HCT116 (cell line): ENCODE measurements at regions not wholly inside any gene's neighbourhood (a gene's known extent, or its start where the extent isn't known, plus 50 kb on each side); places are given as distances from the start of the nearest gene placed in this dataset.

ENCODE experiments used
- ATAC-seq: fragments of 200-7000 bp; cut with Tn5 transposase; 2 replicates; pipeline ENCODE4 v1.9.1; 2020; ENCODE audit warnings: mild to moderate bottlenecking, moderate library complexity
- BruUV-seq: library from RNA; stranded (reverse); fragments of 400-500 nt; replicated peaks from 2 replicates; lab custom pipeline; 2021; lab: Mats Ljungman, UMichigan
- CTCF ChIA-PET: fragments of 300-600 bp; sonication (Branson Sonifier 250); formaldehyde crosslinking; loops from one replicate; lab custom pipeline; 2021; ENCODE audit warnings: antibody characterized with exemption; lab: Charles Lee
- POLR2A ChIA-PET: fragments of 300-600, 350-600 bp; sonication (Branson Sonifier 250); formaldehyde crosslinking; loops from one replicate; lab custom pipeline; 2021; ENCODE audit warnings: antibody characterized with exemption; lab: Charles Lee
- RAD21 ChIA-PET, 2 experiments: fragments of 300-600 bp; sonication (Branson Sonifier 250); formaldehyde crosslinking; loops; one replicate each; lab custom pipeline; 2023; ENCODE audit warnings: low total read pairs in 2 of 2; ENCODE audit not compliant: uncharacterized antibody in 2 of 2, unreplicated experiment in 2 of 2, low non-redundant PET in 1 of 2; lab: Charles Lee
- DNase-seq: peaks from one replicate; pipeline ENCODE4 v3.0.0-alpha.2; 2010; ENCODE audit warnings: low read depth, low spot score
- H2AFZ ChIP-seq: fragments of 200-600 bp; shearing (Covaris generic), sonication (generic); 2 replicates; pipeline ENCODE4 v1.6.1; 2017; ENCODE audit warnings: low read depth, mixed run types, mixed read lengths, antibody characterized with exemption, low read length; ENCODE audit not compliant: poor library complexity, severe bottlenecking
- H3K27ac ChIP-seq: 2 replicates; pipeline ENCODE4 v1.5.1; 2012; ENCODE audit warnings: low read depth, low read length
- H3K27me3 ChIP-seq: fragments of 200-600 bp; sonication (generic); 2 replicates; pipeline ENCODE4 v1.6.1; 2016; ENCODE audit warnings: mixed run types, low read length, mixed read lengths; ENCODE audit not compliant: insufficient read depth
- H3K36me3 ChIP-seq, 2 experiments: fragments of 200-500 bp in 1 of 2; fragments of 200-600 bp in 1 of 2; sonication (Bioruptor generic) in 1 of 2; sonication (generic) in 1 of 2; 2 replicates each; pipeline versions ENCODE4 v1.5.1 to v1.6.1; 2014 to 2016; ENCODE audit warnings: low read length in 2 of 2, inconsistent platforms in 1 of 2, mixed read lengths in 1 of 2, mixed run types in 1 of 2; ENCODE audit not compliant: insufficient read depth in 2 of 2, control insufficient read depth in 1 of 2
- H3K4me1 ChIP-seq, 2 experiments: fragments of 200-600 bp in 1 of 2; sonication (generic) in 1 of 2; 2 replicates each; pipeline versions ENCODE4 v1.5.1 to v1.6.1; 2012 to 2017; ENCODE audit warnings: low read length in 2 of 2, inconsistent platforms in 1 of 2, mild to moderate bottlenecking in 1 of 2, mixed read lengths in 1 of 2, mixed run types in 1 of 2, moderate library complexity in 1 of 2; ENCODE audit not compliant: insufficient read depth in 2 of 2, control insufficient read depth in 1 of 2
- H3K4me2 ChIP-seq: fragments of 200-600 bp; sonication (generic); 2 replicates; pipeline ENCODE4 v1.6.1; 2017; ENCODE audit warnings: mixed run types, low read length, mixed read lengths
- H3K4me3 ChIP-seq, 2 experiments: fragments of 200-600 bp in 1 of 2; sonication (generic) in 1 of 2; replicated peaks in 1 of 2; 2 replicates each; pipeline ENCODE4 v1.5.1; 2011 to 2016; ENCODE audit warnings: low read length in 2 of 2, control low read depth in 1 of 2, low read depth in 1 of 2, mild to moderate bottlenecking in 1 of 2, mixed read lengths in 1 of 2, mixed run types in 1 of 2
- H3K79me2 ChIP-seq: fragments of 200-600 bp; sonication (generic); 2 replicates; pipeline ENCODE4 v1.6.1; 2017; ENCODE audit warnings: mild to moderate bottlenecking, mixed run types, low read length, moderate library complexity, mixed read lengths; ENCODE audit not compliant: insufficient read depth
- H3K9ac ChIP-seq: fragments of 200-600 bp; sonication (generic); 2 replicates; pipeline ENCODE4 v1.6.1; 2016; ENCODE audit warnings: low read length, mixed read lengths
- H3K9me2 ChIP-seq: fragments of 200-600 bp; sonication (generic), shearing (Covaris generic); 2 replicates; pipeline ENCODE4 v1.6.1; 2017; ENCODE audit warnings: mixed run types, mild to moderate bottlenecking, moderate library complexity; ENCODE audit not compliant: insufficient read depth
- H3K9me3 ChIP-seq, 2 experiments: fragments of 200-500 bp in 1 of 2; fragments of 200-600 bp in 1 of 2; sonication (Bioruptor generic) in 1 of 2; sonication (generic) in 1 of 2; 2 replicates each; pipeline ENCODE4 v1.6.1; 2014 to 2017; ENCODE audit warnings: low read length in 2 of 2, mixed read lengths in 2 of 2, inconsistent platforms in 1 of 2, low read depth in 1 of 2, mild to moderate bottlenecking in 1 of 2, mixed run types in 1 of 2, moderate library complexity in 1 of 2; ENCODE audit not compliant: control insufficient read depth in 1 of 2, insufficient read depth in 1 of 2
- H4K20me1 ChIP-seq: fragments of 200-600 bp; sonication (generic), shearing (Covaris generic); 2 replicates; pipeline ENCODE4 v1.6.1; 2017; ENCODE audit warnings: mixed run types, mild to moderate bottlenecking, moderate library complexity; ENCODE audit not compliant: insufficient read depth
- EZH2 ChIP-seq: fragments of 200-600 bp; sonication (generic); IDR thresholded peaks from 2 replicates; pipeline ENCODE4 v1.6.1; 2017; ENCODE audit warnings: antibody characterized with exemption, mixed run types
- POLR2AphosphoS5 ChIP-seq: IDR thresholded peaks from 2 replicates; pipeline ENCODE4 v1.6.1; 2011; ENCODE audit warnings: mild to moderate bottlenecking, low read depth, low read length, moderate library complexity
- RAD21 ChIP-seq: IDR thresholded peaks from 2 replicates; pipeline ENCODE4 v1.6.1; 2012; ENCODE audit warnings: low read depth, mild to moderate bottlenecking
- YY1 ChIP-seq: IDR thresholded peaks from 2 replicates; pipeline ENCODE4 v1.6.1; 2011; ENCODE audit warnings: low read length, low read depth, moderate library complexity, mild to moderate bottlenecking; ENCODE audit not compliant: insufficient replicate concordance; ENCODE audit errors: extremely low read depth
- ZNF274 ChIP-seq: fragments of 200-500 bp; sonication (Bioruptor generic); IDR thresholded peaks from 2 replicates; pipeline ENCODE4 v1.6.1; 2014; ENCODE audit warnings: mild to moderate bottlenecking, low read depth, low read length, inconsistent platforms
- intact Hi-C: fragments of 100-400 bp; cut with micrococcal nuclease; formaldehyde crosslinking; loops from 2 replicates; pipeline ENCODE4 v1.10.0; 2022
- TF ChIP-seq, protein P1 (sequence below), 3 experiments: fragments of 200-600 bp in 1 of 3; sonication (generic) in 1 of 3; IDR thresholded peaks in 2 of 3; conservative IDR thresholded peaks in 1 of 3; 2 replicates each; pipeline ENCODE4 v1.5.1; 2012 to 2017; ENCODE audit warnings: low read depth in 2 of 3, low read length in 2 of 3, antibody characterized with exemption in 1 of 3, borderline replicate concordance in 1 of 3, control low read depth in 1 of 3, mild to moderate bottlenecking in 1 of 3, mixed read lengths in 1 of 3, mixed run types in 1 of 3, moderate library complexity in 1 of 3; ENCODE audit not compliant: insufficient read depth in 1 of 3
- TF ChIP-seq, protein P2 (sequence below): IDR thresholded peaks from 2 replicates; pipeline ENCODE4 v1.6.1; 2011; ENCODE audit warnings: mild to moderate bottlenecking, low read length, moderate library complexity; ENCODE audit not compliant: insufficient replicate concordance; ENCODE audit errors: extremely low read depth

DNA sequence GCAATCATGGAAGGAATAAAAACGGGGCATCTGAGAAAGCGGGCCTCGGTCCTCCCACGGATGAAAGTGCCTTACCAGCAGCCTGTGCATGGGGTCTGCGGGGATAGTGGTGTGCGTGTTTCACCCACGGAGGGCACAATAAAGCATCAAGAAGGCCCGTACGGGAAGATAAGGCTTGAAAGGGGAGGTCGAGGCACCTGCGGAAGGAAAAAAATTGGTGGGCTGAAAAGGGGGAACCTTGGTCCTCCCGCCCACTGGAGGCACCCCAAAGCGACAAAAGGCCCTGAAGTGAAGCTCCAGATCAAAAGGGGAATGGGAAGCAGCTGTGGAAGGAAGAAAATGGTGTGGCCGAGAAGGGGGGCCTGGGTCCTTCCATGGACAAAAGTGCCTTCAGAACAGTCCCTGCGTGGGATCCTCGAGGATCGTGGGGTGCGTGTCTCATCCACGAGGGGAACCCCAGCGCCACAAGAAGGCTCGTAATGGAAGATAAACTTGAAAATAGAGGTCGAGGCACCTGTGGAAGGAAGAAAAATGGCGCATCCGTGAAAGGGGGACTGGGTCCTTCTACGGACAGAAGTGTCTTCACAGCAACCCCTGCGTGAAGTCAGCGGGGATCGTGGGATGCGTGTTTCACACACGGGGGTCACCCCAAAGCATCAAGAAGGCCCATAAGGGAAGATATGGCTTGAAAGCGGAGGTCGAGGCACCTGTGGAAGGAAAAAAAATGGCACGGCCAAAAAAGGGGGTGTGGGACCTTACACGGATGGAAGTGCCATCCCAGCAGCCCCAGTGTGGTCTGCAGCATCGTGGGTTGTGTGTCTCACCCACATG is 276.9 kb downstream of the ALG10 start:
- no peaks in the 10 kb centered on the region for H3K36me3 ChIP-seq
- no peak overlapping the region for H3K4me2 ChIP-seq
- H3K4me3 ChIP-seq: no peak overlapping the region
- no peak overlapping the region for H3K9ac ChIP-seq
- H3K27me3 ChIP-seq: no peaks in the 10 kb centered on the region
- no peaks in the 10 kb centered on the region for H3K9me3 ChIP-seq
- BruUV-seq: no TSS peak
- H3K79me2 ChIP-seq: no peaks in the 10 kb centered on the region
- intact Hi-C loops: no loop called here
- H3K9me2 ChIP-seq: no peaks in the 10 kb centered on the region
- DNase-seq (no peak), ATAC-seq (no peak)
- H3K27ac ChIP-seq: no peak overlapping the region
- no peaks in the 10 kb centered on the region for H3K4me1 ChIP-seq
- POLR2A ChIA-PET: no interaction called here
- no peak for TF ChIP-seq EZH2
- TF ChIP-seq, protein P1, sequence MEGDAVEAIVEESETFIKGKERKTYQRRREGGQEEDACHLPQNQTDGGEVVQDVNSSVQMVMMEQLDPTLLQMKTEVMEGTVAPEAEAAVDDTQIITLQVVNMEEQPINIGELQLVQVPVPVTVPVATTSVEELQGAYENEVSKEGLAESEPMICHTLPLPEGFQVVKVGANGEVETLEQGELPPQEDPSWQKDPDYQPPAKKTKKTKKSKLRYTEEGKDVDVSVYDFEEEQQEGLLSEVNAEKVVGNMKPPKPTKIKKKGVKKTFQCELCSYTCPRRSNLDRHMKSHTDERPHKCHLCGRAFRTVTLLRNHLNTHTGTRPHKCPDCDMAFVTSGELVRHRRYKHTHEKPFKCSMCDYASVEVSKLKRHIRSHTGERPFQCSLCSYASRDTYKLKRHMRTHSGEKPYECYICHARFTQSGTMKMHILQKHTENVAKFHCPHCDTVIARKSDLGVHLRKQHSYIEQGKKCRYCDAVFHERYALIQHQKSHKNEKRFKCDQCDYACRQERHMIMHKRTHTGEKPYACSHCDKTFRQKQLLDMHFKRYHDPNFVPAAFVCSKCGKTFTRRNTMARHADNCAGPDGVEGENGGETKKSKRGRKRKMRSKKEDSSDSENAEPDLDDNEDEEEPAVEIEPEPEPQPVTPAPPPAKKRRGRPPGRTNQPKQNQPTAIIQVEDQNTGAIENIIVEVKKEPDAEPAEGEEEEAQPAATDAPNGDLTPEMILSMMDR (IDR thresholded peaks at IDR 0.05 in 2 of 3, conservative IDR thresholded peaks at IDR 0.05 in 1 of 3; ENCODE audit: borderline replicate concordance in 1 of 3, insufficient read depth in 1 of 3, low read depth in 2 of 3, low read length in 2 of 3): no peak
- no peak for TF ChIP-seq YY1
- no peak for TF ChIP-seq POLR2AphosphoS5
- no peak for TF ChIP-seq RAD21
- TF ChIP-seq, protein P2, sequence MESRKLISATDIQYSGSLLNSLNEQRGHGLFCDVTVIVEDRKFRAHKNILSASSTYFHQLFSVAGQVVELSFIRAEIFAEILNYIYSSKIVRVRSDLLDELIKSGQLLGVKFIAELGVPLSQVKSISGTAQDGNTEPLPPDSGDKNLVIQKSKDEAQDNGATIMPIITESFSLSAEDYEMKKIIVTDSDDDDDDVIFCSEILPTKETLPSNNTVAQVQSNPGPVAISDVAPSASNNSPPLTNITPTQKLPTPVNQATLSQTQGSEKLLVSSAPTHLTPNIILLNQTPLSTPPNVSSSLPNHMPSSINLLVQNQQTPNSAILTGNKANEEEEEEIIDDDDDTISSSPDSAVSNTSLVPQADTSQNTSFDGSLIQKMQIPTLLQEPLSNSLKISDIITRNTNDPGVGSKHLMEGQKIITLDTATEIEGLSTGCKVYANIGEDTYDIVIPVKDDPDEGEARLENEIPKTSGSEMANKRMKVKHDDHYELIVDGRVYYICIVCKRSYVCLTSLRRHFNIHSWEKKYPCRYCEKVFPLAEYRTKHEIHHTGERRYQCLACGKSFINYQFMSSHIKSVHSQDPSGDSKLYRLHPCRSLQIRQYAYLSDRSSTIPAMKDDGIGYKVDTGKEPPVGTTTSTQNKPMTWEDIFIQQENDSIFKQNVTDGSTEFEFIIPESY: no peak
- TF ChIP-seq ZNF274: no peak
- RAD21 ChIA-PET: no interaction called here
- H4K20me1 ChIP-seq: no peaks in the 10 kb centered on the region
- CTCF ChIA-PET: no interaction called here
- no peak overlapping the region for H2AFZ ChIP-seq
